HCT116 (cell line): ENCODE measurements at regions not wholly inside any gene's neighbourhood (a gene's known extent, or its start where the extent isn't known, plus 50 kb on each side); places are given as distances from the start of the nearest gene placed in this dataset.

Source experiments
- CEBPB ChIP-seq: IDR thresholded peaks from 2 replicates; pipeline ENCODE4 v1.6.1; 2012; ENCODE audit warnings: low read depth
- CTCF ChIP-seq, 3 experiments: fragments of 200-600 bp in 1 of 3; sonication (generic) in 1 of 3; IDR thresholded peaks in 2 of 3; conservative IDR thresholded peaks in 1 of 3; 2 replicates each; pipeline ENCODE4 v1.5.1; 2012 to 2017; ENCODE audit warnings: low read depth in 2 of 3, low read length in 2 of 3, antibody characterized with exemption in 1 of 3, borderline replicate concordance in 1 of 3, control low read depth in 1 of 3, mild to moderate bottlenecking in 1 of 3, mixed read lengths in 1 of 3, mixed run types in 1 of 3, moderate library complexity in 1 of 3; ENCODE audit not compliant: insufficient read depth in 1 of 3
- EZH2 ChIP-seq: fragments of 200-600 bp; sonication (generic); IDR thresholded peaks from 2 replicates; pipeline ENCODE4 v1.6.1; 2017; ENCODE audit warnings: antibody characterized with exemption, mixed run types
- POLR2A ChIP-seq: IDR thresholded peaks from 2 replicates; pipeline ENCODE4 v1.7.0; 2011; ENCODE audit warnings: borderline replicate concordance; ENCODE audit not compliant: insufficient read depth, insufficient read length; ENCODE audit errors: extremely low read depth
- SIN3A ChIP-seq: IDR thresholded peaks from 2 replicates; pipeline ENCODE4 v1.6.1; 2012; ENCODE audit warnings: low read depth
- ZNF274 ChIP-seq: fragments of 200-500 bp; sonication (Bioruptor generic); IDR thresholded peaks from 2 replicates; pipeline ENCODE4 v1.6.1; 2014; ENCODE audit warnings: mild to moderate bottlenecking, low read depth, low read length, inconsistent platforms

GRCh38 chr18:55779691-55780585 lies 191.9 kb upstream of the TCF4 start:
- TF ChIP-seq CTCF (IDR thresholded peaks at IDR 0.05 in 2 of 3, conservative IDR thresholded peaks at IDR 0.05 in 1 of 3; ENCODE audit: borderline replicate concordance in 1 of 3, insufficient read depth in 1 of 3, low read depth in 2 of 3, low read length in 2 of 3) (no peak), POLR2A (no peak), ZNF274 (no peak), EZH2 (no peak), SIN3A (no peak), CEBPB (no peak)
